22Rv1 (cell line): ENCODE measurements at regions not wholly inside any gene's neighbourhood (a gene's known extent, or its start where the extent isn't known, plus 50 kb on each side); places are given as distances from the start of the nearest gene placed in this dataset.

Experiments
- ZFX ChIP-seq: fragments of 450-650 bp; IDR thresholded peaks from 2 replicates; pipeline ENCODE4 v1.6.1; 2017; ENCODE audit warnings: antibody characterized with exemption, borderline replicate concordance
- TF ChIP-seq, protein P1 (sequence below): fragments of 450-650 bp; IDR thresholded peaks from 2 replicates; pipeline ENCODE4 v1.5.1; 2017; ENCODE audit warnings: mild to moderate bottlenecking

DNA sequence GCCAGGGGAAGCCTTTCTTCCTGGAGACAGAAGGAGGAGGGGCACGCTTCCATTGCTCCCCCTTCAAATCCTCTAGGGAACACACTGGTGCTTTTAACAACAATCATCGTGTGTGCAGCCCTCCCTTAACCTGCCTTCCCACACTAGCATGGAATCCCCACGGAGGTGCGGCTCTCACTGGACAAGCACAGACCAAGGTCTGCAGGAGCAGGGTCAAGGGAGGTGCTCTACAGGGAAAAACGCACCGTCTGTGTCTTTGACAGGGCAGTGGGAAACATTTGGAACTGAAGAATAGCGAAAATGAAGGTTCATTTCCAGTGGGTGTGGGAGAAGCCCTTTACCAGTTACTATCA is 527.1 kb downstream of the QKI start:
- TF ChIP-seq, protein P1, sequence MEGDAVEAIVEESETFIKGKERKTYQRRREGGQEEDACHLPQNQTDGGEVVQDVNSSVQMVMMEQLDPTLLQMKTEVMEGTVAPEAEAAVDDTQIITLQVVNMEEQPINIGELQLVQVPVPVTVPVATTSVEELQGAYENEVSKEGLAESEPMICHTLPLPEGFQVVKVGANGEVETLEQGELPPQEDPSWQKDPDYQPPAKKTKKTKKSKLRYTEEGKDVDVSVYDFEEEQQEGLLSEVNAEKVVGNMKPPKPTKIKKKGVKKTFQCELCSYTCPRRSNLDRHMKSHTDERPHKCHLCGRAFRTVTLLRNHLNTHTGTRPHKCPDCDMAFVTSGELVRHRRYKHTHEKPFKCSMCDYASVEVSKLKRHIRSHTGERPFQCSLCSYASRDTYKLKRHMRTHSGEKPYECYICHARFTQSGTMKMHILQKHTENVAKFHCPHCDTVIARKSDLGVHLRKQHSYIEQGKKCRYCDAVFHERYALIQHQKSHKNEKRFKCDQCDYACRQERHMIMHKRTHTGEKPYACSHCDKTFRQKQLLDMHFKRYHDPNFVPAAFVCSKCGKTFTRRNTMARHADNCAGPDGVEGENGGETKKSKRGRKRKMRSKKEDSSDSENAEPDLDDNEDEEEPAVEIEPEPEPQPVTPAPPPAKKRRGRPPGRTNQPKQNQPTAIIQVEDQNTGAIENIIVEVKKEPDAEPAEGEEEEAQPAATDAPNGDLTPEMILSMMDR = no peak
- no peak for TF ChIP-seq ZFX
